Heart left ventricle (tissue), 13 donors: ENCODE measurements at regions not wholly inside any gene's neighbourhood (a gene's known extent, or its start where the extent isn't known, plus 50 kb on each side); places are given as distances from the start of the nearest gene placed in this dataset.

Source experiments
- POLR2A ChIP-seq, 2 donors: fragments of 450-650 bp; IDR thresholded peaks; one replicate each; pipeline ENCODE4 v1.6.1; 2017; ENCODE audit warnings: antibody characterized with exemption in 2 of 2, mild to moderate bottlenecking in 2 of 2, moderate library complexity in 2 of 2
- TF ChIP-seq, protein P1 (sequence below), 12 donors: fragments of 200-600 bp; sonication (generic) in 4 of 12; IDR thresholded peaks; one replicate each; pipeline versions ENCODE4 v1.5.0 to v1.8.0; 2018 to 2022; ENCODE audit warnings: antibody characterized with exemption in 12 of 12, mild to moderate bottlenecking in 5 of 12
- donor health status: ischemic (EF 13 %, LVEDD 7.1; RV severe dilation, severe dysfunction).
- donor health status: DM: no; HTN: yes; CAD: no.
- donor health status: DM: no; HTN: no; CAD: no.
- donor health status: ischemic (EF 25% LVEDD 6.9; RV normal size, moderate dysfunction).
- donor health status: ischemic (EF 25% LVEDD 5.7; RV mildly dilated, moderate dysfunction).
- donor health status: ischemic (EF 35%, LVEDD 5.7; RV mildly dilated, moderate dysfunction).
- donor health status: nonischemic (EF 11% LVEDD 7.7; RV severe dilation, severe dysfunction).
- donor health status: DM: yes; HTN: yes; CAD: no.
- donor health status: PGD.
- donor health status: ischemic (EF 29% LVEDD 5.4; RV normal size, mild dysfunction).
- donor health status: nonischemic (EF 23%, LVEDD 6.1; RV moderate dilation, normal function).

DNA sequence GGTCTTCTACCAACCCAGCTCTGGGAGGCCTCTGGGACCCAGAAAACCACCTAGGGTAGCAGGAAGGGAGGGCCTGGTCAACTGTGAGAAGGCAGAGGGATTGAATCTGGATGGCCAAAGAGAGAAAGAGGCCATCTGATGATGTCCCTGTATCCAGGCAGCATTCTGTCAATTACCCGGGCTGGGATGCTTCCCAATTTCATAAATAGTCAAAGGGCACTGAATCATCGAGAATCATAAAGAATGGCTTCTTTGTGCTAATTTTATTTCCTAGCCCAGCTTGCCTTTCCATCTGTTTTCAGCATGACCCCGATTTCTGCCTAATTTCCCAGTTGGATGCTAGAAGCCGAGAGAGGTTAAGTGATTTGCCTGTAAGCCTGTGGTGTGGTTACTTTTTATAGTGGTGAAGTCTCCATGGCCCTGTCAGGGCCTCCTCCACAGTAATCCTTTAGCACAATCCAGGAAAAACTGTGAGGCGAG is 129.2 kb downstream of the FAM43A start:
- TF ChIP-seq, protein P1, sequence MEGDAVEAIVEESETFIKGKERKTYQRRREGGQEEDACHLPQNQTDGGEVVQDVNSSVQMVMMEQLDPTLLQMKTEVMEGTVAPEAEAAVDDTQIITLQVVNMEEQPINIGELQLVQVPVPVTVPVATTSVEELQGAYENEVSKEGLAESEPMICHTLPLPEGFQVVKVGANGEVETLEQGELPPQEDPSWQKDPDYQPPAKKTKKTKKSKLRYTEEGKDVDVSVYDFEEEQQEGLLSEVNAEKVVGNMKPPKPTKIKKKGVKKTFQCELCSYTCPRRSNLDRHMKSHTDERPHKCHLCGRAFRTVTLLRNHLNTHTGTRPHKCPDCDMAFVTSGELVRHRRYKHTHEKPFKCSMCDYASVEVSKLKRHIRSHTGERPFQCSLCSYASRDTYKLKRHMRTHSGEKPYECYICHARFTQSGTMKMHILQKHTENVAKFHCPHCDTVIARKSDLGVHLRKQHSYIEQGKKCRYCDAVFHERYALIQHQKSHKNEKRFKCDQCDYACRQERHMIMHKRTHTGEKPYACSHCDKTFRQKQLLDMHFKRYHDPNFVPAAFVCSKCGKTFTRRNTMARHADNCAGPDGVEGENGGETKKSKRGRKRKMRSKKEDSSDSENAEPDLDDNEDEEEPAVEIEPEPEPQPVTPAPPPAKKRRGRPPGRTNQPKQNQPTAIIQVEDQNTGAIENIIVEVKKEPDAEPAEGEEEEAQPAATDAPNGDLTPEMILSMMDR (IDR thresholded peaks at IDR 0.05) = no peak
- TF ChIP-seq POLR2A (IDR thresholded peaks at IDR 0.05) = no peak
